Upper lobe of right lung (tissue), 1 donor: ENCODE measurements at regions not wholly inside any gene's neighbourhood (a gene's known extent, or its start where the extent isn't known, plus 50 kb on each side); places are given as distances from the start of the nearest gene placed in this dataset.

Experiments
- ATAC-seq: fragments of 200-7000 bp; cut with Tn5 transposase; one replicate; pipeline ENCODE4 v1.9.1; 2020; ENCODE audit warnings: mild to moderate bottlenecking, moderate library complexity
- DNase-seq: peaks from one replicate; pipeline ENCODE4 v3.0.0-alpha.2; 2020
- H3K27ac ChIP-seq: fragments of 200-600 bp; one replicate; pipeline ENCODE4 v1.8.0; 2022
- H3K27me3 ChIP-seq: fragments of 200-600 bp; one replicate; pipeline ENCODE4 v1.8.0; 2022; ENCODE audit warnings: mild to moderate bottlenecking
- H3K36me3 ChIP-seq: fragments of 200-600 bp; one replicate; pipeline ENCODE4 v1.8.0; 2022
- H3K4me1 ChIP-seq: fragments of 200-600 bp; one replicate; pipeline ENCODE4 v1.8.0; 2022
- H3K4me3 ChIP-seq: fragments of 200-600 bp; one replicate; pipeline ENCODE4 v1.8.0; 2022; ENCODE audit warnings: mild to moderate bottlenecking
- H3K9me3 ChIP-seq: fragments of 200-600 bp; one replicate; pipeline ENCODE4 v1.8.0; 2022
- intact Hi-C: fragments of 100-400 bp; cut with DNase I; formaldehyde crosslinking; loops from one replicate; pipeline ENCODE4 v1.11.0; 2022
- TF ChIP-seq, protein P1 (sequence below): fragments of 200-600 bp; IDR thresholded peaks from one replicate; pipeline ENCODE4 v1.8.0; 2022; ENCODE audit warnings: antibody characterized with exemption
- donor health status: DM: no; HTN: yes; CAD: no; lungs with severe emphysema.

DNA sequence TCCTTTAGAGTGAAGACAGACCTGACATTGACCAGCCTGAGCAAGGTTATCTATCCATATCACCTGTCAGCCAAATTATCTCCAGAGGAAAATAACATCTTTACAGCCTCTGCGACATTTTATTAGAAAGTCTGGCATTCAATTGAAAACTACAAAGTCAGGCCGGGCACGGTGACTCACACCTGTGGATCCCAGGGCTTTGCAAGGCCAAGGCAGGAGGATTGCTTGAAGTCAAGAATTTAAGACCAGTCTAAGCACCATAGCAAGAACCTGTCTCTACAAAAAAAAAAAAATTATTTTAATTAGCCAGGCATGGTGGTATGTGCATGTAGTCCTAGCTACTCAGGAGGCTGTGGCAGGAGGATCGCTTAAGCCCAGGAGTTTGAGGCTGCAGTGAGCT lies 141.6 kb downstream of the RCN1 start:
- Histone ChIP-seq H3K4me1 (no peaks in the 10 kb centered on the region), H3K27ac (no peak overlapping the region), H3K36me3 (no peaks in the 10 kb centered on the region), H3K9me3 (no peaks in the 10 kb centered on the region), H3K4me3 (no peak overlapping the region), H3K27me3 (no peaks in the 10 kb centered on the region)
- intact Hi-C loops: no loop called here
- ATAC-seq (no peak), DNase-seq (no peak)
- TF ChIP-seq, protein P1, sequence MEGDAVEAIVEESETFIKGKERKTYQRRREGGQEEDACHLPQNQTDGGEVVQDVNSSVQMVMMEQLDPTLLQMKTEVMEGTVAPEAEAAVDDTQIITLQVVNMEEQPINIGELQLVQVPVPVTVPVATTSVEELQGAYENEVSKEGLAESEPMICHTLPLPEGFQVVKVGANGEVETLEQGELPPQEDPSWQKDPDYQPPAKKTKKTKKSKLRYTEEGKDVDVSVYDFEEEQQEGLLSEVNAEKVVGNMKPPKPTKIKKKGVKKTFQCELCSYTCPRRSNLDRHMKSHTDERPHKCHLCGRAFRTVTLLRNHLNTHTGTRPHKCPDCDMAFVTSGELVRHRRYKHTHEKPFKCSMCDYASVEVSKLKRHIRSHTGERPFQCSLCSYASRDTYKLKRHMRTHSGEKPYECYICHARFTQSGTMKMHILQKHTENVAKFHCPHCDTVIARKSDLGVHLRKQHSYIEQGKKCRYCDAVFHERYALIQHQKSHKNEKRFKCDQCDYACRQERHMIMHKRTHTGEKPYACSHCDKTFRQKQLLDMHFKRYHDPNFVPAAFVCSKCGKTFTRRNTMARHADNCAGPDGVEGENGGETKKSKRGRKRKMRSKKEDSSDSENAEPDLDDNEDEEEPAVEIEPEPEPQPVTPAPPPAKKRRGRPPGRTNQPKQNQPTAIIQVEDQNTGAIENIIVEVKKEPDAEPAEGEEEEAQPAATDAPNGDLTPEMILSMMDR: no peak

DNA sequence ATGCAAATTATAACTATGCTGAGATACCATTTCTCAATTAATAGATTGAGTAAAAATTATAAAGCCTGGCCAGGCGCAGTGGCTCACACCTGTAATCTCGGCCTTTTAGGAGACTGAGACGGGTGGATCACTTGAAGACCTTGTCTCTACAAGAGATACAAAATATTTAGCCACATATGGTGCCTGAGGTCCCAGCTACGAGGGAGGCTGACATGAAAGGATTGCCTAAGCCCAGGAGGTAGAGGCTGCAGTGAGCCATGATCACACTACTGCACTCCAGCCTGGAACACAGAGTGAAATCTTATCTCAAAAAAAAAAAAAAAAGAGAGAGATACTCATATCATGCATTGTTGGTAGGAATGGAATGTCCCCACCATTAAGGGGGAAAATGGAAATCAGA lies 142.4 kb downstream of the RCN1 start:
- TF ChIP-seq, protein P1: no peak
- Histone ChIP-seq H3K9me3 (no peaks in the 10 kb centered on the region), H3K4me1 (no peaks in the 10 kb centered on the region), H3K36me3 (no peaks in the 10 kb centered on the region), H3K27ac (no peak overlapping the region), H3K4me3 (no peak overlapping the region), H3K27me3 (no peaks in the 10 kb centered on the region)
- ATAC-seq (no peak), DNase-seq (no peak)
- intact Hi-C loops: no loop called here

DNA sequence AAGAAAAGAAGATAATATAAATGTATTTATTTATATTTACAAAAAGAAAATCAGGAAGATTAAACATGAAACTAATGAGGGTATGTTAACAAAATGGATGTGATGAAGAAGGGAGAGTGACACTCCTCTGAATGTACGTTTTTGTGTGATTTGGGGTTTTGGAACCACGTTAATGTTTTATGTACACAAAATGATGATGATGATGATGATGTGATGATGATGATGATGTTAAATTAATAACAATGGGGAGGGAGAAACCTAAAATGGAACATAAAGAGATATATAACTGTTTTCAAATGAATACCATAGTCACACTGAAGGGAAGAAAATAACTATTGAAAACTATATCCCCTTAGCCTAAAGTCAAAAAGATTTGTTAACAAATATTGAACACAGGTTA lies 143.1 kb downstream of the RCN1 start:
- H3K36me3 ChIP-seq: no peaks in the 10 kb centered on the region
- ATAC-seq: no peak
- TF ChIP-seq, protein P1: no peak
- DNase-seq: no peak
- H3K27me3 ChIP-seq: no peaks in the 10 kb centered on the region
- H3K4me3 ChIP-seq: no peak overlapping the region
- no peaks in the 10 kb centered on the region for H3K4me1 ChIP-seq
- no peaks in the 10 kb centered on the region for H3K9me3 ChIP-seq
- H3K27ac ChIP-seq: no peak overlapping the region
- intact Hi-C loops: no loop called here

GRCh38 chr11:32244453-32244852 lies 153.6 kb downstream of the RCN1 start:
- H3K4me1 ChIP-seq: no peaks in the 10 kb centered on the region
- no peak for ATAC-seq
- DNase-seq: no peak
- intact Hi-C loops: no loop called here
- TF ChIP-seq, protein P1: no peak
- H3K4me3 ChIP-seq: no peak overlapping the region
- H3K36me3 ChIP-seq: no peaks in the 10 kb centered on the region
- no peak overlapping the region for H3K27ac ChIP-seq
- H3K27me3 ChIP-seq: peaks cover 6% of the 10 kb centered on the region
- H3K9me3 ChIP-seq: no peaks in the 10 kb centered on the region

GRCh38 chr11:32253706-32254105 lies 162.8 kb downstream of the RCN1 start:
- Histone ChIP-seq H3K36me3 (no peaks in the 10 kb centered on the region), H3K27me3 (peaks cover 5% of the 10 kb centered on the region), H3K4me3 (no peak overlapping the region), H3K9me3 (no peaks in the 10 kb centered on the region), H3K27ac (no peak overlapping the region), H3K4me1 (no peaks in the 10 kb centered on the region)
- no peak for ATAC-seq
- intact Hi-C loops: no loop called here
- no peak for DNase-seq
- TF ChIP-seq, protein P1: no peak

GRCh38 chr11:32255841-32256240 lies 165.0 kb downstream of the RCN1 start:
- no peak for ATAC-seq
- TF ChIP-seq, protein P1: no peak
- Histone ChIP-seq H3K36me3 (no peaks in the 10 kb centered on the region), H3K27me3 (peaks cover 5% of the 10 kb centered on the region), H3K9me3 (no peaks in the 10 kb centered on the region), H3K27ac (no peak overlapping the region), H3K4me1 (no peaks in the 10 kb centered on the region), H3K4me3 (no peak overlapping the region)
- intact Hi-C loops: no loop called here
- DNase-seq: no peak
